K562 (cell line): ENCODE measurements at regions not wholly inside any gene's neighbourhood (a gene's known extent, or its start where the extent isn't known, plus 50 kb on each side); places are given as distances from the start of the nearest gene placed in this dataset.

Source experiments
- ATAC-seq: fragments of 200-7000 bp; cut with Tn5 transposase; 3 replicates; pipeline ENCODE4 v1.9.1; 2020; ENCODE audit warnings: moderate library complexity
- BruUV-seq: library from RNA; stranded (reverse); fragments of 400-500 nt; replicated peaks from 2 replicates; lab custom pipeline; 2021; lab: Mats Ljungman, UMichigan
- CTCF ChIA-PET: fragments of 300-600 bp; formaldehyde crosslinking; extraction: SDS; loops from one replicate; lab custom pipeline; 2021; ENCODE audit warnings: low intra/inter-chr PET ratio; lab: Yijun Ruan, JAX
- POLR2A ChIA-PET: fragments of 300-600, 350-650 bp; sonication (Branson Sonifier 250); formaldehyde crosslinking; extraction: SDS; loops from one replicate; lab custom pipeline; 2021; ENCODE audit warnings: antibody characterized with exemption, inconsistent platforms; lab: Yijun Ruan, JAX
- DNase-seq, 4 experiments: peaks; one replicate each; pipeline versions ENCODE4 v3.0.0 to v3.0.0-alpha.2; 2011 to 2018; ENCODE audit warnings: low spot score in 3 of 4, mixed read lengths in 3 of 4; ENCODE audit errors: extremely low read depth in 1 of 4
- FAIRE-seq: peaks from 2 replicates; lab custom pipeline; 2011; peaks lifted over from hg19 to GRCh38; lab: Jason Lieb, UNC
- H2AFZ ChIP-seq: 2 replicates; pipeline ENCODE4 v1.6.0; 2011; ENCODE audit warnings: low read depth, low read length, control low read depth, inconsistent platforms
- H3K27ac ChIP-seq: fragments of 200-600 bp; 3 replicates; pipeline ENCODE4 v1.8.0; 2011; ENCODE audit warnings: low read depth, mild to moderate bottlenecking, control low read depth, inconsistent platforms, low read length, moderate library complexity, mixed read lengths; ENCODE audit errors: extremely low read depth
- H3K27me3 ChIP-seq, 2 experiments: fragments of 300-600 bp in 1 of 2; 2 replicates in 1 of 2; 3 replicates in 1 of 2; pipeline versions ENCODE4 v1.6.0 to v1.8.0; 2011; ENCODE audit warnings: inconsistent platforms in 2 of 2, low read length in 2 of 2, mild to moderate bottlenecking in 1 of 2, mixed read lengths in 1 of 2, moderate library complexity in 1 of 2; ENCODE audit not compliant: control insufficient read depth in 2 of 2, insufficient read depth in 2 of 2
- H3K36me3 ChIP-seq: fragments of 300-600 bp; 3 replicates; pipeline ENCODE4 v1.8.0; 2011; ENCODE audit warnings: mild to moderate bottlenecking, low read length, inconsistent platforms; ENCODE audit not compliant: control insufficient read depth, insufficient read depth
- H3K4me1 ChIP-seq, 2 experiments: fragments of 200-600 bp in 1 of 2; replicated peaks in 1 of 2; 2 replicates in 1 of 2; 3 replicates in 1 of 2; pipeline versions ENCODE4 v1.5.1 to v1.8.0; 2011; ENCODE audit warnings: inconsistent platforms in 2 of 2, low read length in 2 of 2, mild to moderate bottlenecking in 1 of 2, mixed read lengths in 1 of 2, moderate library complexity in 1 of 2; ENCODE audit not compliant: control insufficient read depth in 2 of 2, insufficient read depth in 2 of 2
- H3K4me2 ChIP-seq: 2 replicates; pipeline ENCODE4 v1.6.1; 2011; ENCODE audit warnings: low read length, control low read depth, inconsistent platforms, mixed read lengths; ENCODE audit not compliant: insufficient read depth
- H3K4me3 ChIP-seq: fragments of 200-600 bp; sonication (generic), shearing (Covaris generic); 2 replicates; pipeline ENCODE4 v1.5.1; 2016; ENCODE audit warnings: control low read depth, inconsistent platforms
- H3K79me2 ChIP-seq: fragments of 200-600 bp; 3 replicates; pipeline ENCODE4 v1.8.0; 2011; ENCODE audit warnings: low read length, inconsistent platforms; ENCODE audit not compliant: control insufficient read depth, insufficient read depth
- H3K9ac ChIP-seq, 2 experiments: 2 replicates each; pipeline versions ENCODE4 v1.6.0 to v1.6.1; 2011; ENCODE audit warnings: low read depth in 2 of 2, low read length in 2 of 2, control low read depth in 1 of 2, inconsistent platforms in 1 of 2, mild to moderate bottlenecking in 1 of 2, mixed read lengths in 1 of 2; ENCODE audit not compliant: insufficient read depth in 1 of 2
- H3K9me1 ChIP-seq: one replicate; pipeline ENCODE4 v1.6.0; 2011; ENCODE audit warnings: inconsistent platforms, mild to moderate bottlenecking, low read length, moderate library complexity; ENCODE audit not compliant: control insufficient read depth, insufficient read depth
- H3K9me3 ChIP-seq: replicated peaks from 2 replicates; pipeline ENCODE4 v1.5.1; 2011; ENCODE audit warnings: low read depth, low read length, inconsistent platforms; ENCODE audit not compliant: control insufficient read depth, insufficient read depth
- H4K20me1 ChIP-seq: replicated peaks from 2 replicates; pipeline ENCODE4 v1.6.1; 2011; ENCODE audit warnings: low read length, inconsistent platforms, mixed read lengths; ENCODE audit not compliant: control insufficient read depth, insufficient read depth
- BHLHE40 ChIP-seq: IDR thresholded peaks from 2 replicates; pipeline ENCODE4 v1.6.1; 2011; ENCODE audit warnings: low read length, improper control_type of control experiment
- FOS ChIP-seq: IDR thresholded peaks from 3 replicates; pipeline ENCODE4 v1.6.1; 2011; ENCODE audit not compliant: insufficient read length; ENCODE audit errors: extremely low read depth
- GABPB1 ChIP-seq: sonication (generic); formaldehyde crosslinking; IDR thresholded peaks from 2 replicates; pipeline ENCODE4 v1.8.0; 2022; ENCODE audit warnings: mild to moderate bottlenecking, missing genetic modification reagents
- JUNB ChIP-seq: fragments of 450-650 bp; formaldehyde crosslinking; conservative IDR thresholded peaks from 2 replicates; pipeline ENCODE4 v1.4.0; 2020; ENCODE audit warnings: mild to moderate bottlenecking
- RBFOX2 ChIP-seq: fragments of 200-400 bp; formaldehyde crosslinking; IDR thresholded peaks from 2 replicates; pipeline ENCODE4 v1.6.1; 2017; ENCODE audit warnings: low read depth, mild to moderate bottlenecking, low read length, moderate library complexity
- RNF219 ChIP-seq: fragments of 250-450 bp; sonication (Bioruptor Pico); IDR thresholded peaks from 2 replicates; pipeline ENCODE4 v1.5.0; 2022; ENCODE audit warnings: mild to moderate bottlenecking
- STAT6 ChIP-seq: sonication (generic); formaldehyde crosslinking; IDR thresholded peaks from 2 replicates; pipeline ENCODE4 v1.8.1; 2023; ENCODE audit warnings: mild to moderate bottlenecking, missing genetic modification reagents
- TAL1 ChIP-seq: fragments of 450-650 bp; IDR thresholded peaks from 2 replicates; pipeline ENCODE4 v1.6.1; 2016; ENCODE audit warnings: mild to moderate bottlenecking
- XRCC5 ChIP-seq: fragments of 200-400 bp; formaldehyde crosslinking; IDR thresholded peaks from 2 replicates; pipeline ENCODE4 v1.6.1; 2017; ENCODE audit warnings: low read depth, mild to moderate bottlenecking, low read length
- ZBTB1 ChIP-seq: sonication (generic); formaldehyde crosslinking; IDR thresholded peaks from 2 replicates; pipeline ENCODE4 v1.8.1; 2023; ENCODE audit warnings: missing genetic modification reagents, low read depth, mild to moderate bottlenecking, borderline replicate concordance
- ZKSCAN3 ChIP-seq: fragments of 250-450 bp; sonication (Bioruptor Pico); IDR thresholded peaks from 2 replicates; pipeline ENCODE4 v1.4.0; 2020
- ZNF140 ChIP-seq: fragments of 250-450 bp; sonication (Bioruptor Pico); IDR thresholded peaks from 2 replicates; pipeline ENCODE4 v1.8.0; 2021; ENCODE audit warnings: moderate library complexity, mild to moderate bottlenecking, inconsistent platforms
- WGBS: fragments of 100-300 bp; shearing (Covaris generic); methylation state at CpG from one replicate; pipeline ENCODE4 v1.1.6; 2016; ENCODE audit warnings: low coverage, mixed read lengths; ENCODE audit not compliant: insufficient coverage; ENCODE audit errors: missing lambda C conversion rate; 5-methylcytosine and 5-hydroxymethylcytosine counted together
- in situ Hi-C: fragments of 300-500 bp; cut with MboI; formaldehyde crosslinking; loops from 4 replicates; pipeline ENCODE4 v1.15.0; 2018; ENCODE audit warnings: inconsistent platforms, mixed read lengths
- intact Hi-C: fragments of 100-400 bp; cut with micrococcal nuclease; formaldehyde crosslinking; loops from 2 replicates; pipeline ENCODE4 v1.14.2; 2022
- TF ChIP-seq, protein P1 (sequence below): sonication (generic); formaldehyde crosslinking; IDR thresholded peaks from 2 replicates; pipeline ENCODE4 v1.8.0; 2022; ENCODE audit warnings: missing genetic modification reagents, mild to moderate bottlenecking, borderline replicate concordance

DNA sequence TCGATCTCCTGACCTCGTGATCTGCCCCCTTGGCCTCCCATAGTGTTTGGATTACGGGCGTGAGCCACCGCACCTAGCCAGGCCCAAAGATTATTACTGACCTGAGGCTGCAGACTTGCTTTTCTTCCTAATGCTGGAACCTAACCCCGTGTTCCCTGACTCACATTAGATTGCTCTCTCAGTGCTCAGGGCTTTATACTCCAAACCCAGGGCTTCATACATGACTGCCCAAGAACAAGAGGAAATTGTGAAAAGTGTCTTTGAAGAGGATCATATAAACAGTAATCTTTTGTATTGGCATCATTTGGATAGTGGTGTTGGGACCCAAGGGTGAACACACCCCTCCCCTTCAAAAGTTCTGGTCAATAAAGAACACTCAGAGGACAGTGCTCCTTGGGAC is 233.3 kb upstream of the TAS2R1 start:
- Histone ChIP-seq H3K9ac (no peak overlapping the region), H3K27ac (no peak overlapping the region), H3K27me3 (no peaks in the 10 kb centered on the region), H3K9me3 (no peaks in the 10 kb centered on the region), H3K4me3 (no peak overlapping the region), H2AFZ (no peak overlapping the region), H3K4me2 (no peak overlapping the region), H3K36me3 (no peaks in the 10 kb centered on the region), H3K9me1 (no peaks in the 10 kb centered on the region), H4K20me1 (no peaks in the 10 kb centered on the region), H3K79me2 (no peaks in the 10 kb centered on the region), H3K4me1 (no peaks in the 10 kb centered on the region)
- FAIRE-seq (no peak), DNase-seq (no peak), ATAC-seq (no peak)
- no TSS peak for BruUV-seq
- intact Hi-C loops (no loop called here), in situ Hi-C loops (no loop called here)
- POLR2A ChIA-PET = interaction anchor here (0.7 kb wide), 1 partner anchor 477 kb away, joined by 3 read pairs; no protein-coding TSS in a partner anchor
- TF ChIP-seq ZNF140 (CRISPR knock-in tag) (no peak), ZBTB1 (CRISPR knock-in tag) (no peak), FOS (no peak), JUNB (CRISPR knock-in tag) (no peak), TAL1 (no peak), GABPB1 (CRISPR knock-in tag) (no peak), STAT6 (CRISPR knock-in tag) (no peak), XRCC5 (no peak), RBFOX2 (no peak), RNF219 (CRISPR knock-in tag) (no peak), ZKSCAN3 (CRISPR knock-in tag) (no peak), BHLHE40 (no peak)
- TF ChIP-seq, protein P1, sequence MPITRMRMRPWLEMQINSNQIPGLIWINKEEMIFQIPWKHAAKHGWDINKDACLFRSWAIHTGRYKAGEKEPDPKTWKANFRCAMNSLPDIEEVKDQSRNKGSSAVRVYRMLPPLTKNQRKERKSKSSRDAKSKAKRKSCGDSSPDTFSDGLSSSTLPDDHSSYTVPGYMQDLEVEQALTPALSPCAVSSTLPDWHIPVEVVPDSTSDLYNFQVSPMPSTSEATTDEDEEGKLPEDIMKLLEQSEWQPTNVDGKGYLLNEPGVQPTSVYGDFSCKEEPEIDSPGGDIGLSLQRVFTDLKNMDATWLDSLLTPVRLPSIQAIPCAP (CRISPR knock-in tag) = no peak
- whole genome bisulfite sequencing = 0% methylated on average over 6 of the region's 6 CpGs
- CTCF ChIA-PET = no interaction called here
